Cardiac fibroblast (primary cell): ENCODE measurements at regions not wholly inside any gene's neighbourhood (a gene's known extent, or its start where the extent isn't known, plus 50 kb on each side); places are given as distances from the start of the nearest gene placed in this dataset.

Experiments used
- DNase-seq, 2 donors: peaks; one replicate each; pipeline versions ENCODE4 v3.0.0 to v3.0.0-alpha.2; 2010; ENCODE audit warnings: low read depth in 2 of 2
- H3K4me3 ChIP-seq, 2 donors: replicated peaks in 1 of 2; 1 replicate in 1 of 2; 2 replicates in 1 of 2; pipeline ENCODE4 v1.5.1; 2011; ENCODE audit warnings: low read depth in 2 of 2, low read length in 2 of 2, mild to moderate bottlenecking in 2 of 2, moderate library complexity in 1 of 2
- CTCF ChIP-seq: IDR thresholded peaks from one replicate; pipeline ENCODE4 v1.5.1; 2011; ENCODE audit warnings: low read depth, mild to moderate bottlenecking, low read length, inconsistent platforms

DNA sequence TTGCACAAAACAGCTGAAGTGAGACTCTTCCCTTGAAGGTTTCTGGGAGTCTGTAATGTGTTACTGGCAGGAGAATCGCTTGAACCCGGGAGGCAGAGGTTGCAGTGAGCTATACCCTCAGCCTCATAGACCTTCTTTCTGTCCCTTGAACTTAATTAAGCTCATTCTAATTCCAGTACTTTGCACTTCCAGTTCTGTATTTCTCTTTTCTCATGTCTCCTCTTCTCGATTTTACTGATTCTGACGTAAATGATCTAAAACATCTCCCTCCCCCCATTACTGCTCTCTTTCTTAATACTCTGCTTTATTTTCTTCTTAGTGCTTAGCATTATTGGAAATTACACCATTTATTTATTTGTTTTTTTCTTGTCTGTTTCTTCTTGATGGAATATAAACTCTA lies 165.4 kb upstream of the P2RY1 start:
- DNase-seq: no peak
- TF ChIP-seq CTCF: no peak
- H3K4me3 ChIP-seq: no peak overlapping the region

DNA sequence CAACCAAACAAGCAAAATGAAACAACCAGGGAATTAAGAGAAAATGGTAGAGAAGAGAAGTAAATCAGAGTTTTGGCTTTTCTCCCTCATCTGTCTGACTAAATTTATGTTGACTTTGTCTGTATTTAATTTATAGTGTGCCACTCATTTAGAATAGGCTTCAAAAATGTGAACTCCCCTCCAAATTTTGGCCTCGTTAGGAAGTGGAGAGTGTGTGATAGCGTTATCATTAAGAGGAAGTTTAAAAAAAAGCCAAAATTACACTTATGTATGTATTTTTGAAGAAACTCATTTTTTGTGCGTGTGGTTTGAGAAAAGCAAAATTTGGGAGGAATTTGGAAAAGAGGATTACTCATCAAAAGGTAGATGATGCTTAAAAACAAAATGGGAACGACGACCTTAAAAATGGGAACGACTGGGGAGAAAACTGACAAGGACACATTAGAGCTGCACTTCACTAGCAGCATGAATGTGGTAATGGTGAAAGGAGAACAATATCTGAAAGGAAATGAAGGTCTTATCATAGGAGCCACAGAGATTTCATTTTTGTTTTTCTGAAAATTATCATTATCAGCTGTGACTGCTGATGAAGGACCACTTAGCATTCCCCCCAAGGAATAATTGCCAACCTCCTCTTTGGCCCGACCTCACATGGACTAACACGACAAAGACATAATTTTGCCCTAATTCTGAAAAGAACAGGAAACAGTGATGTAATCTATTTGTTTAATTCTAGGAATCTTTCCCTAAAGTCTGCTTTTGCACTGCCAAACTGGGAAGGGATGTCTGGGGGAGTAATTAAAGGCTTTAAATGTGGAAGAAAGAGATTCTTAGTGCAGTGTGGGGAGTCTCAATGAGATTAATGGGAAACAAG lies 163.2 kb upstream of the P2RY1 start:
- H3K4me3 ChIP-seq: no peak overlapping the region
- DNase-seq: no peak
- no peak for TF ChIP-seq CTCF

DNA sequence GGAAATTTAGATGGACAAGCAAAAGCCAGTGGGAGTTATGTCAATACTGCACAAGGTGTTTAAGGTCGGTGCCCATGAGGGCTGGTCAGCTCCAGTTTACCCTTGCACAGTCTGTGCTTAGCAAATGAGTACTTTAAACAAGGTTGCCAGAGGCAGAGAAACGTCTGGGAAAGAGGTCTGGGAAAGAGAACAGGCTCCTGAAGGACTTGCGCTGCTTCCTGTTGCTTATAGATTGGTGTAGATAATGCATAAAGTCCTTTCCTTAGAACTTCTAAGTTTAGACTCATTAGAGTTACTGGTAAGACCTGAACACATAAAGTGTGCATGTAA lies 162.6 kb upstream of the P2RY1 start:
- no peak for DNase-seq
- no peak for TF ChIP-seq CTCF
- no peak overlapping the region for H3K4me3 ChIP-seq

- DNase-seq: no peak
- TF ChIP-seq CTCF: no peak
- H3K4me3 ChIP-seq: no peak overlapping the region
Measured at GRCh38 chr3:152676810-152677379, 158.0 kb upstream of the P2RY1 start.

GRCh38 chr3:152677491-152677890 lies 157.4 kb upstream of the P2RY1 start:
- H3K4me3 ChIP-seq: no peak overlapping the region
- DNase-seq: no peak
- no peak for TF ChIP-seq CTCF

DNA sequence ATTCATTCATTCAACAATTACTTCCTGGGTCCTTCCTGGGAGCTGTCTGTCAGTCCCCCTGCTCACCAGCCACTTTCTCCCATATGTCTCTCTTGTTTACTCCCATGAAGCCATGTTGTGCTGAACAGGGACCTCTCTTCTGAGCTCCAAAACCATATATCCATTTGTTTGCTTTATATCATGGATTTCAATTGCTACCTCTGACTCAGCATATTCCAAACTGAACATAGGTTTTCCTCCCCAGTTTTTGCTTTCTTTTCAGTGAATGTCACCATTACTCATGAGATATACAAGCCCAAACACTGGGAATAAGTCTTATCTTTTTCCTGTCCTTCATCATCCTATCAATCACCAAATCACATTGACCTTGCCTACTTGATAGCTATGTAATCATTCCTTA lies 152.5 kb upstream of the P2RY1 start:
- H3K4me3 ChIP-seq: no peak overlapping the region
- TF ChIP-seq CTCF: no peak
- DNase-seq: no peak
